Caco-2 (cell line): ENCODE measurements at regions not wholly inside any gene's neighbourhood (a gene's known extent, or its start where the extent isn't known, plus 50 kb on each side); places are given as distances from the start of the nearest gene placed in this dataset.

Source experiments
- BruUV-seq: library from RNA; stranded (reverse); fragments of 400-500 nt; replicated peaks from 2 replicates; lab custom pipeline; 2021; lab: Mats Ljungman, UMichigan
- CTCF ChIA-PET: fragments of 300-600 bp; sonication (Branson Sonifier 250); formaldehyde crosslinking; loops from one replicate; lab custom pipeline; 2022; ENCODE audit warnings: antibody characterized with exemption; lab: Charles Lee
- POLR2A ChIA-PET: fragments of 300-600 bp; sonication (Branson Sonifier 250); formaldehyde crosslinking; loops from one replicate; lab custom pipeline; 2022; ENCODE audit warnings: antibody characterized with exemption; lab: Charles Lee
- DNase-seq, 2 experiments: peaks; one replicate each; pipeline versions ENCODE4 v3.0.0 to v3.0.0-alpha.2; 2020 to 2022
- H3K27me3 ChIP-seq: replicated peaks from 2 replicates; pipeline ENCODE4 v1.6.0; 2011; ENCODE audit warnings: low read length; ENCODE audit not compliant: control insufficient read depth, insufficient read depth
- H3K36me3 ChIP-seq: 2 replicates; pipeline ENCODE4 v1.5.1; 2011; ENCODE audit warnings: low read length; ENCODE audit not compliant: control insufficient read depth, insufficient read depth
- H3K4me1 ChIP-seq: fragments of 250-450 bp; sonication (Bioruptor Pico); 2 replicates; pipeline ENCODE4 v1.5.1; 2020; ENCODE audit warnings: mild to moderate bottlenecking
- H3K4me3 ChIP-seq: 2 replicates; pipeline ENCODE4 v1.5.1; 2011; ENCODE audit warnings: low read depth, mild to moderate bottlenecking, control low read depth, low read length
- H3K9me3 ChIP-seq: fragments of 250-450 bp; sonication (Bioruptor Pico); 2 replicates; pipeline ENCODE4 v1.5.1; 2020; ENCODE audit warnings: mild to moderate bottlenecking, moderate library complexity
- H3K27ac Mint-ChIP-seq: one replicate; pipeline ENCODE4 v1.8.0; 2022; ENCODE audit warnings: mixed read lengths; ENCODE audit not compliant: unreplicated experiment
- H3K27me3 Mint-ChIP-seq: one replicate; pipeline ENCODE4 v1.8.0; 2022; ENCODE audit warnings: mixed read lengths; ENCODE audit not compliant: insufficient read depth, unreplicated experiment
- H3K36me3 Mint-ChIP-seq: one replicate; pipeline ENCODE4 v1.8.0; 2022; ENCODE audit warnings: mild to moderate bottlenecking, mixed read lengths; ENCODE audit not compliant: insufficient read depth, unreplicated experiment
- H3K4me1 Mint-ChIP-seq: one replicate; pipeline ENCODE4 v1.8.0; 2022; ENCODE audit warnings: low read depth, mixed read lengths; ENCODE audit not compliant: unreplicated experiment
- H3K4me3 Mint-ChIP-seq: one replicate; pipeline ENCODE4 v1.8.0; 2022; ENCODE audit warnings: mild to moderate bottlenecking, moderate library complexity, mixed read lengths; ENCODE audit not compliant: unreplicated experiment
- H3K9me3 Mint-ChIP-seq: one replicate; pipeline ENCODE4 v1.8.0; 2022; ENCODE audit warnings: mixed read lengths; ENCODE audit not compliant: unreplicated experiment
- intact Hi-C: fragments of 100-400 bp; cut with micrococcal nuclease; formaldehyde crosslinking; loops from one replicate; pipeline ENCODE4 v1.10.0; 2022; ENCODE audit not compliant: unreplicated experiment
- TF ChIP-seq, protein P1 (sequence below), 2 experiments: fragments of 200-600 bp in 1 of 2; IDR thresholded peaks; 1 replicate in 1 of 2; 2 replicates in 1 of 2; pipeline versions ENCODE4 v1.5.1 to v1.8.0; 2011 to 2022; ENCODE audit warnings: antibody characterized with exemption in 1 of 2, control low read depth in 1 of 2, inconsistent platforms in 1 of 2, low read depth in 1 of 2, low read length in 1 of 2, mild to moderate bottlenecking in 1 of 2, moderate library complexity in 1 of 2; ENCODE audit not compliant: insufficient read depth in 1 of 2, severe bottlenecking in 1 of 2, unreplicated experiment in 1 of 2

DNA sequence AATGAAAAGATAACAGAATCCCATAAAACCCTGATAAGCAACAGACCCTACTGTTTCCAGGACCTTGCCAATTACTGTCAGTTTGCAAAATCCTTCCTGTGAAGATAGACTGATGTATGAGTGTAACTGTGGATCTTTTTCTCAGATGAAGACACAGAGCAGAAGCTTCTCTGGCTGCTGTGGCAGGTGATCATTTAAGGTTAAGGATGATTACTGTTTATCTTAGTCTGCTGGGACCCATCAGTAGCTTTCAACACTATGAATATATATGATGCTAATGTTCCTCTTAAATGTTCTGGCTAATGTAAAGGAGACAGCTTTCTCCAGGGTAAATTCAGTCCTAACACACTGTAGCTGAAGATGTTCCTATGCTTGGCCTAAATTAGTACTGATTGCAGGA is 56.0 kb upstream of the CTTNBP2 start:
- H3K36me3 Mint-ChIP-seq, result no peaks in the 10 kb centered on the region
- H3K4me1 ChIP-seq, result no peaks in the 10 kb centered on the region
- no peak overlapping the region for H3K4me3 Mint-ChIP-seq
- POLR2A ChIA-PET, result no interaction called here
- no peak overlapping the region for H3K4me3 ChIP-seq
- no peaks in the 10 kb centered on the region for H3K36me3 ChIP-seq
- TF ChIP-seq, protein P1, sequence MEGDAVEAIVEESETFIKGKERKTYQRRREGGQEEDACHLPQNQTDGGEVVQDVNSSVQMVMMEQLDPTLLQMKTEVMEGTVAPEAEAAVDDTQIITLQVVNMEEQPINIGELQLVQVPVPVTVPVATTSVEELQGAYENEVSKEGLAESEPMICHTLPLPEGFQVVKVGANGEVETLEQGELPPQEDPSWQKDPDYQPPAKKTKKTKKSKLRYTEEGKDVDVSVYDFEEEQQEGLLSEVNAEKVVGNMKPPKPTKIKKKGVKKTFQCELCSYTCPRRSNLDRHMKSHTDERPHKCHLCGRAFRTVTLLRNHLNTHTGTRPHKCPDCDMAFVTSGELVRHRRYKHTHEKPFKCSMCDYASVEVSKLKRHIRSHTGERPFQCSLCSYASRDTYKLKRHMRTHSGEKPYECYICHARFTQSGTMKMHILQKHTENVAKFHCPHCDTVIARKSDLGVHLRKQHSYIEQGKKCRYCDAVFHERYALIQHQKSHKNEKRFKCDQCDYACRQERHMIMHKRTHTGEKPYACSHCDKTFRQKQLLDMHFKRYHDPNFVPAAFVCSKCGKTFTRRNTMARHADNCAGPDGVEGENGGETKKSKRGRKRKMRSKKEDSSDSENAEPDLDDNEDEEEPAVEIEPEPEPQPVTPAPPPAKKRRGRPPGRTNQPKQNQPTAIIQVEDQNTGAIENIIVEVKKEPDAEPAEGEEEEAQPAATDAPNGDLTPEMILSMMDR (IDR thresholded peaks at IDR 0.05; ENCODE audit: insufficient read depth in 1 of 2, low read depth in 1 of 2, low read length in 1 of 2, severe bottlenecking in 1 of 2, unreplicated experiment in 1 of 2), result no peak
- no peaks in the 10 kb centered on the region for H3K4me1 Mint-ChIP-seq
- no peaks in the 10 kb centered on the region for H3K27me3 ChIP-seq
- CTCF ChIA-PET, result no interaction called here
- H3K27ac Mint-ChIP-seq, result no peak overlapping the region
- no peaks in the 10 kb centered on the region for H3K27me3 Mint-ChIP-seq
- DNase-seq, result no peak
- H3K9me3 ChIP-seq, result peaks cover 6% of the 10 kb centered on the region; the same call in 1 of the 2 replicates
- intact Hi-C loops, result loop anchor here (5.0 kb wide), 1 partner anchor 52 kb away; no protein-coding TSS in a partner anchor
- H3K9me3 Mint-ChIP-seq, result peaks cover 15% of the 10 kb centered on the region
- no TSS peak for BruUV-seq

DNA sequence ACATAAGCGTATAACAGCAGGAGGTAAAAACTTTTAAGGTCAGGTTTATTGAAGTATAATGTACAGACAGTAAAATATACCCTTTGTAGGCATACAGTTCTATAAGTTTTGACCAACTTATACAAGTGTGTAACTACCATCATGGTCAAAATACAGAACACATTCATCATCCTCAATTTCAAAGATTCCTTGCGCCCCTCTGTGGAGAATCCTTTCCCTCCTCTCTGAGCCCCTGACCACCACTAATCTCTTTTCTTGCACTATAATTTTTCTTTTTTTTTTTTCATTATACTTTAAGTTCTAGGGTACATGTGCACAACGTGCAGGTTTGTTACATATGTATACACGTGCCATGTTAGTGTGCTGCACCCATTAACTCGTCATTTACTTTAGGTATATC is 58.1 kb upstream of the CTTNBP2 start:
- Mint-ChIP-seq H3K27ac (no peak overlapping the region), H3K9me3 (peaks cover 15% of the 10 kb centered on the region), H3K27me3 (no peaks in the 10 kb centered on the region), H3K4me1 (no peaks in the 10 kb centered on the region), H3K36me3 (no peaks in the 10 kb centered on the region), H3K4me3 (no peak overlapping the region)
- no TSS peak for BruUV-seq
- Histone ChIP-seq H3K36me3 (no peaks in the 10 kb centered on the region), H3K9me3 (peaks cover 6% of the 10 kb centered on the region; the same call in 1 of the 2 replicates), H3K4me1 (no peaks in the 10 kb centered on the region), H3K27me3 (no peaks in the 10 kb centered on the region), H3K4me3 (no peak overlapping the region)
- intact Hi-C loops, result loop anchor here (1.0 to 2.0 kb wide), 2 partner anchors 181 to 531 kb away; no protein-coding TSS in a partner anchor
- no peak for DNase-seq
- ChIA-PET POLR2A (no interaction called here), CTCF (no interaction called here)
- TF ChIP-seq, protein P1 (IDR thresholded peaks at IDR 0.05; ENCODE audit: insufficient read depth in 1 of 2, low read depth in 1 of 2, low read length in 1 of 2, severe bottlenecking in 1 of 2, unreplicated experiment in 1 of 2), result no peak

DNA sequence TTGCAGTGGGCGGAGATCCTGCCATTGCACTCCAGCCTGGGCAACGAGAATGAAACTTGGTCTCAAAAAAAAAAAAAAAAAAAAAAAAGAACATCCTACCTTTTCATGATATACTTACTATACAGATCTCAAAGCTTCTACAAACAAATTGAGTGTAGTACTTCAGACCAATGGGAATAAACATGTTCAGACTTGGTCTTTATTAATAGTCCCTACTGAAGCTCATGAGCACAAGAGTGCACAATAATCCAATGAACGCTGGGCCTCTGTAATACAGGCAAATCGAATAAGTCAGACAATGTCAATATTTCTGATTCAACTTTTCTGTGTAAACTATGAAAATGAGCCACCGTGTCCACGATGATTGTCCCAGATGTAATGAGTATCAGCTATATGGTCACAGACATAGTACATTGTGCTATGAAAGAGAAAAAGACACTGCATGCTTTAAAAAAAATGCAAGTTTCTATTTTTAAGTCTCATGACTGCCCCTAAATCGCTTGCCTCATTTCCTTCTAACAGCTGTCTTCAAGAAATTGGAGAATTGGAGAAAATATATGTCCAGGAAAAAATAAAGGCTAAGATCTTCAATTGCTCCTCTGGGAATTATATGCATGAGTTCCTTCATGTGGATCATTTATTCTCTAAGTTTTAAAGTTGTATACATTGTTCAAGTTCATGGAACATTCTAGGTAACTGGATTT is 64.0 kb upstream of the CTTNBP2 start:
- no peaks in the 10 kb centered on the region for H3K27me3 Mint-ChIP-seq
- ChIA-PET POLR2A (no interaction called here), CTCF (no interaction called here)
- Histone ChIP-seq H3K36me3 (no peaks in the 10 kb centered on the region), H3K27me3 (no peaks in the 10 kb centered on the region), H3K4me3 (no peak overlapping the region), H3K4me1 (peaks cover 4% of the 10 kb centered on the region; the same call in 1 of the 2 replicates), H3K9me3 (peaks cover 8% of the 10 kb centered on the region; the same call in 1 of the 2 replicates)
- intact Hi-C loops, result no loop called here
- no peak overlapping the region for H3K27ac Mint-ChIP-seq
- no peak overlapping the region for H3K4me3 Mint-ChIP-seq
- H3K9me3 Mint-ChIP-seq, result peaks cover 21% of the 10 kb centered on the region
- H3K4me1 Mint-ChIP-seq, result peaks cover 22% of the 10 kb centered on the region
- TF ChIP-seq, protein P1 (IDR thresholded peaks at IDR 0.05; ENCODE audit: insufficient read depth in 1 of 2, low read depth in 1 of 2, low read length in 1 of 2, severe bottlenecking in 1 of 2, unreplicated experiment in 1 of 2), result no peak
- DNase-seq, result no peak
- H3K36me3 Mint-ChIP-seq, result peaks cover 5% of the 10 kb centered on the region
- BruUV-seq, result no TSS peak
